ENCODE measurements at regions not wholly inside any gene's neighbourhood (a gene's known extent, or its start where the extent isn't known, plus 50 kb on each side); places are given as distances from the start of the nearest gene placed in this dataset.

GRCh38 chr13:75149776-75150175 is 332.2 kb downstream of the TBC1D4 start:
- no peak overlapping the region for H3K4me3 ChIP-seq (ENCODE audit: low read length)
- TF ChIP-seq CTCF (conservative IDR thresholded peaks at IDR 0.05; ENCODE audit: low read depth, low read length): no peak
- DNase-seq (ENCODE audit: low read depth): no peak

DNA sequence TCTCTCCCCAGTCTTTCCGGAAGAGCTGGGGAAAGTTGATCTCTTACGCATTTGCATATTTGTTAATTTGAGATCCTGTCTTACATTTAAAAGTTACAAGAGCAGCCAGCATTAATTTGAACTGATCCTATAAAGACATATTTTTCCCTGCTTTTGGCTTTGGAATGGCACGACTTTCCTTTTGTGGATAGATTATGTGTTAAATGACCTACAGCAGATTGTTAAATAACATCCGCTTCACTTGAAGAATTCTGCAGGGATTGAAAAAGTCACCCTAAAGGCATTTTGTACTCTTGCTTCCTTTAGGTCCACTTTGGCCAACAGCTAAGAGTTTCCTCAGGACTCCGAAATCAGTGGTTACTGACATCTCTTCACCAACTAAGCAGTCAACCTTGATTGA is 334.0 kb downstream of the TBC1D4 start:
- H3K4me3 ChIP-seq (ENCODE audit: low read length): no peak overlapping the region
- DNase-seq (ENCODE audit: low read depth): no peak
- no peak for TF ChIP-seq CTCF (conservative IDR thresholded peaks at IDR 0.05; ENCODE audit: low read depth, low read length)

DNA sequence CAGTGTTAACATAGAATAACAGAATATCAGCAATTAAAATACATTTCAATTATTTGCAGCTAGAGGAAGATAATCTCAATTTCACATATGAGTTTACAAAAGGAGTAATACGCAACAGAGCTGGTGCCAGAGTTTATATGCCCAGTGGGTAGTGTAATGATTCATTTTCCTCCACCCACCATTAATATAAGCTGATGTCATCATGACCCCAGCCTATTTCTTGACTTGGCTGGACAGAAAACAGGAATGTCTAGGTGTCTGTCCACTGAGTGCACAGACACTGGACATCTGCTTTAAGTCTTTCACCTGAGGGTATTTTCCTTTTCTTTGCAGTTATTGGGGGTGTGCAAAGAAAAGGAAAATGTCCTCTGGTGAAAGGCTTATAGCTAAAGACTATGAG is 335.5 kb downstream of the TBC1D4 start:
- no peak for DNase-seq (ENCODE audit: low read depth)
- no peak overlapping the region for H3K4me3 ChIP-seq (ENCODE audit: low read length)
- TF ChIP-seq CTCF (conservative IDR thresholded peaks at IDR 0.05; ENCODE audit: low read depth, low read length): no peak

GRCh38 chr13:75145927-75146326 is 336.0 kb downstream of the TBC1D4 start:
- TF ChIP-seq CTCF (conservative IDR thresholded peaks at IDR 0.05; ENCODE audit: low read depth, low read length): no peak
- H3K4me3 ChIP-seq (ENCODE audit: low read length): no peak overlapping the region
- no peak for DNase-seq (ENCODE audit: low read depth)

- no peak for TF ChIP-seq CTCF (conservative IDR thresholded peaks at IDR 0.05; ENCODE audit: low read depth, low read length)
- no peak overlapping the region for H3K4me3 ChIP-seq (ENCODE audit: low read length)
- DNase-seq (ENCODE audit: low read depth): no peak
Observed at GRCh38 chr13:75139291-75139690, 342.7 kb downstream of the TBC1D4 start.

DNA sequence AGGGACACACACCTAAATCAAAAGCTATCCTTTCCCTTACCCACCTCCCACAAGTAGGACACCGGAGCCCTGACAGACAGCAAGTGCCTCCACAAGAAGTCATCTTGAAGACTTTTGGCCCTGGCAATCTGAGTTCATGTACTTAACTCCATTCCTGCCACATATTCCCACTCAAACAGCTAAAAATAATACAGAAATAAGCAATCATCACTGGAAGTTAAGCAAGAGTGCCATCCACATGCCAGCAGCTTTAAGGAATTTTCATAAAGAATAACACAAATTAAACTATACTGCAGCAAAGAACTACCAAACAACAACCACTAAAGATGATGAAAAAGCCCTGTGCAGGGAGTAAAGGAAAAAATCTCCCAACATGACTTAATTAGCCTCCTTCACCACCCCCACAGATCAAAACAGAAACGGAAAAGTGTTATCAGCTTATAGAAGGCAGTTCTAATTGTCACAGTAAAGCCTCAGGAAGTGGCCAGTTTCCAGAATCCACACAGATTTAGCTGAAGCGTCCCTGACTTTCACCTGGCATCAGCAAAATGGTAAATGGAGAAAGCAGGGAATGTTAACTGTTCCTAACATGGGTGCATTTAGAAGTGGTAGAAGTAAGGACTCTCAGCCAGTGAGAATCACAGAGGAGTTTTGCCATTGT is 343.9 kb downstream of the TBC1D4 start:
- no peak for TF ChIP-seq CTCF (conservative IDR thresholded peaks at IDR 0.05; ENCODE audit: low read depth, low read length)
- DNase-seq (ENCODE audit: low read depth): no peak
- H3K4me3 ChIP-seq (ENCODE audit: low read length): no peak overlapping the region

DNA sequence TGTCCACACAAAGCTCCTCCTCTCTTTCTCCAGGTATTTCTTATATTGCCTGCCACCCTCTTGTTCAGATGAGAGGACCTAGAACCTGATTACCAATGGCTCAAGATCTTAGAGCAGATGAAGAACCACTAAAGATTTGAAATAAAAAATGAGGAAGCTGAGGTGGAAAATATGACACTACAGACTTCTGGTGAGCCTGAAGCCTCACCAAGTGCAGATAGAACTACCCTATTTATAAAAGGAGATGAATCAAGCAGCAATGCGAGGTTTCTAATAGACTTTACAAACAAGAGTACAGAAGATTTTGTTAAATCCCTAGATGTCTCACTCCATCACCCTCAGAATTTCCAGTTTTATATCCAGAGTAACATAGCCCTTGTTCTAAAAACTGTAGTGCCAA is 345.8 kb downstream of the TBC1D4 start:
- H3K4me3 ChIP-seq (ENCODE audit: low read length): no peak overlapping the region
- no peak for DNase-seq (ENCODE audit: low read depth)
- no peak for TF ChIP-seq CTCF (conservative IDR thresholded peaks at IDR 0.05; ENCODE audit: low read depth, low read length)

Measured in retinal pigment epithelial cell (primary cell).